ENCODE measurements at regions not wholly inside any gene's neighbourhood (a gene's known extent, or its start where the extent isn't known, plus 50 kb on each side); places are given as distances from the start of the nearest gene placed in this dataset.

DNA sequence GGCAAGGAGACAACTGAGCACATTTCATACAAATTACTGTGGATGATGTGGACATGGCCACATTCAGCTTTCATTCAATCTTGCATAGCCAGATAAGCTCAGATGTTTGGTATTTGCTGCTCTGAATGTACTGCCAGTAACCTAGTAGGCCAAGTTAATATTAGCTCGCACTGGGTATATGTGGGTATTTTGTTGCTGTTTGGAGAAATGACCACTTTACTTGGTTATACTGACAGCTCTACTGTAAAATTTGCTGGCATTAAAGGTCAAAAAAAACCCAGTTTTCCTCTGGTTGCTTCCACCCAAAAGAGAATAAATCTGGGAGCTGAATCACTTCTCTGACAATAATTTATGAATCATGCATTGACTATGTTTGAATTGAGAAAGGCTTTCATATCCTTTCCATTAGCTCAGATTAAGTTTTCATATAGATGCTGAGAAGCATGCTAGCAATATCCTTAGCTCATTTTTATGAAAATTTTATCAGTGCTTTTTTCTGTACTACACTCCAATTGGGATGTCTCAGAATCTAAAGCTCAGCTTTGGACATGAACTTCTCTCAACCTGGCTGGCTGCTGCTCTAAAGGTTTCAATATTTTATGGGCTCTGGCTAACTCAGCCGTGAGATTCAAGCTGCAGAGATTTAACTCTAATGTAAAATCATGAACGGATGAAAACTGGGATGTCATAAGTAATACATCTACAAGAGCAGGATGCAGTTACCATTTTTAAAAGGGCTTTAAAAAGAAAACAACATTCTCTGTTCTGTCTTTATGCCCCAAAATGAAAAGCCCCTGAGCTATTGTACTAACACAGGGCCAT is 330.0 kb downstream of the BARHL2 start:
- Histone ChIP-seq H3K36me3 (no peaks in the 10 kb centered on the region), H3K27ac (no peak overlapping the region), H3K9me3 (no peaks in the 10 kb centered on the region), H3K4me3 (no peak overlapping the region), H3K4me1 (peaks cover 0 to 10% of the 10 kb centered on the region in 2 donors), H3K27me3 (no peaks in the 10 kb centered on the region)
- no peak for DNase-seq
- ATAC-seq = no peak
- intact Hi-C loops (cut with DNase I; ENCODE audit: low total_unique reads) (no loop called here), in situ Hi-C loops (cut with MboI; ENCODE audit: low sequenced_read_pairs in 4 of 4) (no loop called here)
- TF ChIP-seq, protein P1, sequence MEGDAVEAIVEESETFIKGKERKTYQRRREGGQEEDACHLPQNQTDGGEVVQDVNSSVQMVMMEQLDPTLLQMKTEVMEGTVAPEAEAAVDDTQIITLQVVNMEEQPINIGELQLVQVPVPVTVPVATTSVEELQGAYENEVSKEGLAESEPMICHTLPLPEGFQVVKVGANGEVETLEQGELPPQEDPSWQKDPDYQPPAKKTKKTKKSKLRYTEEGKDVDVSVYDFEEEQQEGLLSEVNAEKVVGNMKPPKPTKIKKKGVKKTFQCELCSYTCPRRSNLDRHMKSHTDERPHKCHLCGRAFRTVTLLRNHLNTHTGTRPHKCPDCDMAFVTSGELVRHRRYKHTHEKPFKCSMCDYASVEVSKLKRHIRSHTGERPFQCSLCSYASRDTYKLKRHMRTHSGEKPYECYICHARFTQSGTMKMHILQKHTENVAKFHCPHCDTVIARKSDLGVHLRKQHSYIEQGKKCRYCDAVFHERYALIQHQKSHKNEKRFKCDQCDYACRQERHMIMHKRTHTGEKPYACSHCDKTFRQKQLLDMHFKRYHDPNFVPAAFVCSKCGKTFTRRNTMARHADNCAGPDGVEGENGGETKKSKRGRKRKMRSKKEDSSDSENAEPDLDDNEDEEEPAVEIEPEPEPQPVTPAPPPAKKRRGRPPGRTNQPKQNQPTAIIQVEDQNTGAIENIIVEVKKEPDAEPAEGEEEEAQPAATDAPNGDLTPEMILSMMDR (IDR thresholded peaks at IDR 0.05 in 4 of 5, conservative IDR thresholded peaks at IDR 0.05 in 1 of 5) = no peak
- TF ChIP-seq POLR2A (IDR thresholded peaks at IDR 0.05) = no peak

DNA sequence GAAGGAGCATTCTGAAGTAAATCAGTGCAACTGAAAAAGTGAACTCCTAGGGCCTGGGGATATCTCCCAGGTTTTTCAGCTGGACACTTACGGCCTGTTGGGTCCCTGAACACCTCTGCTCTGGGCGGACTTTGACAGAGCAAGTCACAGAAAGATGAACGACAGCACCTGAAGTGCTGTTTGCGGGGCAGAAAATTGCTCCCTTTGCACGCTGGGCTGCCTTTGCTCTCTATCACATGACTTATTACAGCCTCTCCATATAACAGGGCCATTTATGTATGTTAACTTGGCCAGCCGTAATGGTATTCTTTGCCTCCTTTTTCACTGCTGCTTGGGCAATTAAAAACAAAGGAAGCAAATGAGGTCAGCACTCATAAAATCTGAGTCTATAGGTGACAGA is 332.9 kb downstream of the BARHL2 start:
- intact Hi-C loops (cut with DNase I; ENCODE audit: low total_unique reads) = no loop called here

DNA sequence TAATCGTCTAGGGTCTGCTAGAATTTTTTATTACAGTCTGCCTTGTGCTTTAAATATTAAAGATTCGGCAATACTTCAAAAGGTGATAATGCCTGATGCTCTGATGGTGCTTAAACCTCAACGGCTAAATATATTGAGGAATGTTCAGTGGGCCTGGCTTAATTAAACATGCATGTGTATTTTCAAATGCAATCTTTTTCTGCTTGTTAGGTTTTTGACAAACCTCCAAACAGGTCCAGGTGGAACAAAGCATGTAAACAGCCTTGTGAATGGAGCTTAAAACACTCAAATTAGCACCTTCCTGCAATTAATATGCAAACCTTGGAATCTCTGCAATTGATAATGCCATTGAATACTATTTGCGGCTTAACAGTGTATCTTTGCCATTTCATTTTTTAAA is 334.9 kb downstream of the BARHL2 start:
- ATAC-seq (no peak), DNase-seq (no peak)
- H3K27ac ChIP-seq = no peak overlapping the region
- peaks cover 0 to 3% of the 10 kb centered on the region in 2 donors for H3K4me1 ChIP-seq
- H3K9me3 ChIP-seq = no peaks in the 10 kb centered on the region
- in situ Hi-C loops (cut with MboI; ENCODE audit: low sequenced_read_pairs in 4 of 4) (no loop called here), intact Hi-C loops (cut with DNase I; ENCODE audit: low total_unique reads) (no loop called here)
- no peak overlapping the region for H3K4me3 ChIP-seq
- no peaks in the 10 kb centered on the region for H3K36me3 ChIP-seq
- H3K27me3 ChIP-seq = no peaks in the 10 kb centered on the region
- TF ChIP-seq, protein P1 (IDR thresholded peaks at IDR 0.05 in 4 of 5, conservative IDR thresholded peaks at IDR 0.05 in 1 of 5) = no peak
- TF ChIP-seq POLR2A (IDR thresholded peaks at IDR 0.05) = no peak

More for the DNA sequence above, 332.9 kb downstream of the BARHL2 start:
- H3K27me3 ChIP-seq = no peaks in the 10 kb centered on the region
- ATAC-seq (no peak), DNase-seq (no peak)
- no peaks in the 10 kb centered on the region for H3K36me3 ChIP-seq
- in situ Hi-C loops (cut with MboI; ENCODE audit: low sequenced_read_pairs in 4 of 4) = no loop called here
- no peak overlapping the region for H3K27ac ChIP-seq
- H3K4me1 ChIP-seq = peaks cover 0 to 10% of the 10 kb centered on the region in 2 donors
- H3K9me3 ChIP-seq = no peaks in the 10 kb centered on the region
- no peak for TF ChIP-seq POLR2A (IDR thresholded peaks at IDR 0.05)
- TF ChIP-seq, protein P1 (IDR thresholded peaks at IDR 0.05 in 4 of 5, conservative IDR thresholded peaks at IDR 0.05 in 1 of 5) = no peak
- no peak overlapping the region for H3K4me3 ChIP-seq

DNA sequence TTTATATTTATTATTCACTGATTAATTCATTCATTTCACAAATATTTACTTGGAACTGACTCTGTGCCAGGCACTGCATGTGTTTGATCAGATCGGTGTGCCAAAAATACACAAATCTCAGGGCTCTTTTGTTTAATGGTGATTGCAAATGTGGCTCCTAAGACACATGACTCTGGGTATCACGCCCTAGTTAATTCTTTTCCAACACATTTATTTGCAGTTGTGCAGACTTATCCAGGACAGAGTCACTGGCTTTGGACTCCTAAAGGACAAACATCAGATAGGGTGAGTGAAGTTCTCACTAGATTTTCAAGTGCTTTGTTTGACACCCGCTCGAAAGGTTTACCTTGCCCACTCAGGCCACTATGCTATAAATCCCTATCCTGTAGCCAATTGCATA is 335.5 kb downstream of the BARHL2 start:
- Histone ChIP-seq H3K27me3 (no peaks in the 10 kb centered on the region), H3K4me3 (no peak overlapping the region), H3K27ac (no peak overlapping the region), H3K4me1 (no peaks in the 10 kb centered on the region), H3K9me3 (no peaks in the 10 kb centered on the region), H3K36me3 (no peaks in the 10 kb centered on the region)
- TF ChIP-seq, protein P1 (IDR thresholded peaks at IDR 0.05 in 4 of 5, conservative IDR thresholded peaks at IDR 0.05 in 1 of 5) = no peak
- no peak for TF ChIP-seq POLR2A (IDR thresholded peaks at IDR 0.05)
- intact Hi-C loops (cut with DNase I; ENCODE audit: low total_unique reads) = no loop called here
- in situ Hi-C loops (cut with MboI; ENCODE audit: low sequenced_read_pairs in 4 of 4) = no loop called here
- DNase-seq (no peak), ATAC-seq (no peak)
